A549 (cell line): ENCODE measurements at regions not wholly inside any gene's neighbourhood (a gene's known extent, or its start where the extent isn't known, plus 50 kb on each side); places are given as distances from the start of the nearest gene placed in this dataset.

ENCODE experiments used
- EP300 ChIP-seq, 2 experiments: fragments of >200 bp; sonication (Bioruptor Twin); formaldehyde crosslinking; IDR thresholded peaks; 2 replicates in 1 of 2; 3 replicates in 1 of 2; pipeline ENCODE4 v1.6.1; 2016 to 2017
- HOXA7 ChIP-seq: fragments of 250-450 bp; sonication (Bioruptor Pico); IDR thresholded peaks from 2 replicates; pipeline ENCODE4 v1.5.0; 2020; ENCODE audit warnings: mild to moderate bottlenecking, moderate library complexity
- HOXB5 ChIP-seq: fragments of 250-450 bp; sonication (Bioruptor Pico); IDR thresholded peaks from 2 replicates; pipeline ENCODE4 v1.5.0; 2020; ENCODE audit warnings: mild to moderate bottlenecking, moderate library complexity
- MYC ChIP-seq: IDR thresholded peaks from 2 replicates; pipeline ENCODE4 v1.6.1; 2012; ENCODE audit warnings: mild to moderate bottlenecking, inconsistent platforms, low read length, improper control_type of control experiment, borderline replicate concordance
- POLR2A ChIP-seq: IDR thresholded peaks from 2 replicates; pipeline ENCODE4 v1.6.1; 2012; ENCODE audit warnings: mild to moderate bottlenecking, low read length
- POLR2AphosphoS2 ChIP-seq: conservative IDR thresholded peaks from 2 replicates; pipeline ENCODE4 v1.6.1; 2012; ENCODE audit warnings: low read length, improper control_type of control experiment, inconsistent platforms
- RFX5 ChIP-seq: fragments of 450-650 bp; IDR thresholded peaks from 2 replicates; pipeline ENCODE4 v1.7.1; 2014; ENCODE audit warnings: antibody characterized with exemption, mild to moderate bottlenecking, moderate library complexity
- SMC3 ChIP-seq: fragments of >200 bp; sonication (Bioruptor Twin); formaldehyde crosslinking; IDR thresholded peaks from 3 replicates; pipeline ENCODE4 v1.6.1; 2018; ENCODE audit warnings: inconsistent platforms
- ZFP36 ChIP-seq: fragments of 450-650 bp; IDR thresholded peaks from 2 replicates; pipeline ENCODE4 v1.6.1; 2014; ENCODE audit warnings: borderline replicate concordance; ENCODE audit not compliant: partially characterized antibody
- TF ChIP-seq, protein P1 (sequence below): fragments of >200 bp; sonication (Bioruptor Twin); formaldehyde crosslinking; IDR thresholded peaks from 3 replicates; pipeline ENCODE4 v1.5.1; 2016
- TF ChIP-seq, protein P2 (sequence below): fragments of 200-600 bp; sonication (generic); IDR thresholded peaks from 2 replicates; pipeline ENCODE4 v1.6.1; 2016; ENCODE audit warnings: antibody characterized with exemption, mild to moderate bottlenecking, moderate library complexity
- TF ChIP-seq, protein P3 (sequence below): IDR thresholded peaks from 2 replicates; pipeline ENCODE4 v1.6.1; 2012
- TF ChIP-seq, protein P4 (sequence below): IDR thresholded peaks from 2 replicates; pipeline ENCODE4 v1.6.1; 2012

DNA sequence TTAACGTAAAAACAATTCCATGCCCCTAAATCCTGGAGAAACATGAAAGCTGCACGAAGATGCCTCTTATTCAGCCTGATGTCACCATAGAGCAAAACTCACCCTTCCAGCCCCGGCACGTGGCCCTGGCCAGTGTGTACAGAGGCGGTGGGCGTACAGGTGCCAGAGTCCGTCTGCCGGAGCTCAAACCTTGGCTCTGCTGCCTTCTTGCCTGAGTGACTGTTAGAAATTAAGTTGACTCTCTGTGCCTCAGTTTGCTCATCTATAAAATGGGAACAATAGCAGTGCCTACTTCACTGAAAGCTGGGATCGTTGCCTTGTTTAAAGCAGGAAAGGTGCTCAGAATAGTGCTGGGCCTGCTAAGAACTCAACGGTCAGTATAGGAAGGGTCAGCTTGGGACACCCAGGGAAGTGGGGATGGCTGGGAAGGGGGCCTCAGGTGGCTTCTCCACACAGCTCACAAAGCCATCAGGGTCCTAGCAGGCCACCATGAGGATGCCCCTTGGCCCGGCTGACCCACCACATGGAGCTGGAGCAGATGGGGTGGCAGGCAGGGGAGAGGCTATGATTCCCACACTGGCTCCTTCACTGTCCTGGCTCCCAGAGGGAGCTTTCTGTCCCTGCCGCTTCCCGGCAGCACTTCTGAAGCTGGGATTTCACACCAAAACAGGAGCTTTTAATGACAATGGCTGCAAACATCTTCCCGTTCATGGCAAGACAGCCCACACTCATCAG is 237.2 kb downstream of the NPHP4 start:
- TF ChIP-seq POLR2A (no peak), ZFP36 (no peak), MYC (no peak), EP300 (IDR thresholded peaks at IDR 0.05) (no peak), SMC3 (no peak), HOXB5 (CRISPR knock-in tag) (no peak), HOXA7 (CRISPR knock-in tag) (no peak), POLR2AphosphoS2 (no peak), RFX5 (no peak)
- TF ChIP-seq, protein P1, sequence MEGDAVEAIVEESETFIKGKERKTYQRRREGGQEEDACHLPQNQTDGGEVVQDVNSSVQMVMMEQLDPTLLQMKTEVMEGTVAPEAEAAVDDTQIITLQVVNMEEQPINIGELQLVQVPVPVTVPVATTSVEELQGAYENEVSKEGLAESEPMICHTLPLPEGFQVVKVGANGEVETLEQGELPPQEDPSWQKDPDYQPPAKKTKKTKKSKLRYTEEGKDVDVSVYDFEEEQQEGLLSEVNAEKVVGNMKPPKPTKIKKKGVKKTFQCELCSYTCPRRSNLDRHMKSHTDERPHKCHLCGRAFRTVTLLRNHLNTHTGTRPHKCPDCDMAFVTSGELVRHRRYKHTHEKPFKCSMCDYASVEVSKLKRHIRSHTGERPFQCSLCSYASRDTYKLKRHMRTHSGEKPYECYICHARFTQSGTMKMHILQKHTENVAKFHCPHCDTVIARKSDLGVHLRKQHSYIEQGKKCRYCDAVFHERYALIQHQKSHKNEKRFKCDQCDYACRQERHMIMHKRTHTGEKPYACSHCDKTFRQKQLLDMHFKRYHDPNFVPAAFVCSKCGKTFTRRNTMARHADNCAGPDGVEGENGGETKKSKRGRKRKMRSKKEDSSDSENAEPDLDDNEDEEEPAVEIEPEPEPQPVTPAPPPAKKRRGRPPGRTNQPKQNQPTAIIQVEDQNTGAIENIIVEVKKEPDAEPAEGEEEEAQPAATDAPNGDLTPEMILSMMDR: no peak
- TF ChIP-seq, protein P2, sequence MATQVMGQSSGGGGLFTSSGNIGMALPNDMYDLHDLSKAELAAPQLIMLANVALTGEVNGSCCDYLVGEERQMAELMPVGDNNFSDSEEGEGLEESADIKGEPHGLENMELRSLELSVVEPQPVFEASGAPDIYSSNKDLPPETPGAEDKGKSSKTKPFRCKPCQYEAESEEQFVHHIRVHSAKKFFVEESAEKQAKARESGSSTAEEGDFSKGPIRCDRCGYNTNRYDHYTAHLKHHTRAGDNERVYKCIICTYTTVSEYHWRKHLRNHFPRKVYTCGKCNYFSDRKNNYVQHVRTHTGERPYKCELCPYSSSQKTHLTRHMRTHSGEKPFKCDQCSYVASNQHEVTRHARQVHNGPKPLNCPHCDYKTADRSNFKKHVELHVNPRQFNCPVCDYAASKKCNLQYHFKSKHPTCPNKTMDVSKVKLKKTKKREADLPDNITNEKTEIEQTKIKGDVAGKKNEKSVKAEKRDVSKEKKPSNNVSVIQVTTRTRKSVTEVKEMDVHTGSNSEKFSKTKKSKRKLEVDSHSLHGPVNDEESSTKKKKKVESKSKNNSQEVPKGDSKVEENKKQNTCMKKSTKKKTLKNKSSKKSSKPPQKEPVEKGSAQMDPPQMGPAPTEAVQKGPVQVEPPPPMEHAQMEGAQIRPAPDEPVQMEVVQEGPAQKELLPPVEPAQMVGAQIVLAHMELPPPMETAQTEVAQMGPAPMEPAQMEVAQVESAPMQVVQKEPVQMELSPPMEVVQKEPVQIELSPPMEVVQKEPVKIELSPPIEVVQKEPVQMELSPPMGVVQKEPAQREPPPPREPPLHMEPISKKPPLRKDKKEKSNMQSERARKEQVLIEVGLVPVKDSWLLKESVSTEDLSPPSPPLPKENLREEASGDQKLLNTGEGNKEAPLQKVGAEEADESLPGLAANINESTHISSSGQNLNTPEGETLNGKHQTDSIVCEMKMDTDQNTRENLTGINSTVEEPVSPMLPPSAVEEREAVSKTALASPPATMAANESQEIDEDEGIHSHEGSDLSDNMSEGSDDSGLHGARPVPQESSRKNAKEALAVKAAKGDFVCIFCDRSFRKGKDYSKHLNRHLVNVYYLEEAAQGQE: no peak
- TF ChIP-seq, protein P3, sequence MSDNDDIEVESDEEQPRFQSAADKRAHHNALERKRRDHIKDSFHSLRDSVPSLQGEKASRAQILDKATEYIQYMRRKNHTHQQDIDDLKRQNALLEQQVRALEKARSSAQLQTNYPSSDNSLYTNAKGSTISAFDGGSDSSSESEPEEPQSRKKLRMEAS: no peak
- TF ChIP-seq, protein P4, sequence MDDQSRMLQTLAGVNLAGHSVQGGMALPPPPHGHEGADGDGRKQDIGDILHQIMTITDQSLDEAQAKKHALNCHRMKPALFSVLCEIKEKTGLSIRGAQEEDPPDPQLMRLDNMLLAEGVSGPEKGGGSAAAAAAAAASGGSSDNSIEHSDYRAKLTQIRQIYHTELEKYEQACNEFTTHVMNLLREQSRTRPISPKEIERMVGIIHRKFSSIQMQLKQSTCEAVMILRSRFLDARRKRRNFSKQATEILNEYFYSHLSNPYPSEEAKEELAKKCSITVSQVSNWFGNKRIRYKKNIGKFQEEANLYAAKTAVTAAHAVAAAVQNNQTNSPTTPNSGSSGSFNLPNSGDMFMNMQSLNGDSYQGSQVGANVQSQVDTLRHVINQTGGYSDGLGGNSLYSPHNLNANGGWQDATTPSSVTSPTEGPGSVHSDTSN: no peak
